ENCODE measurements at regions not wholly inside any gene's neighbourhood (a gene's known extent, or its start where the extent isn't known, plus 50 kb on each side); places are given as distances from the start of the nearest gene placed in this dataset.
A peak's percentile ranks its signal among the peaks of the same experiment; 100 is the strongest.

GRCh38 chrX:16476692-16477091, 173.3 kb upstream of the S100G start:
- Mint-ChIP-seq H3K27ac (no peak overlapping the region), H3K4me1 (ENCODE audit: low read depth) (peaks cover 27% of the 10 kb centered on the region), H3K4me3 (no peak overlapping the region), H3K36me3 (ENCODE audit: low read depth) (no peaks in the 10 kb centered on the region), H3K9me3 (no peaks in the 10 kb centered on the region), H3K27me3 (peaks cover 30% of the 10 kb centered on the region)
- no peak for DNase-seq

DNA sequence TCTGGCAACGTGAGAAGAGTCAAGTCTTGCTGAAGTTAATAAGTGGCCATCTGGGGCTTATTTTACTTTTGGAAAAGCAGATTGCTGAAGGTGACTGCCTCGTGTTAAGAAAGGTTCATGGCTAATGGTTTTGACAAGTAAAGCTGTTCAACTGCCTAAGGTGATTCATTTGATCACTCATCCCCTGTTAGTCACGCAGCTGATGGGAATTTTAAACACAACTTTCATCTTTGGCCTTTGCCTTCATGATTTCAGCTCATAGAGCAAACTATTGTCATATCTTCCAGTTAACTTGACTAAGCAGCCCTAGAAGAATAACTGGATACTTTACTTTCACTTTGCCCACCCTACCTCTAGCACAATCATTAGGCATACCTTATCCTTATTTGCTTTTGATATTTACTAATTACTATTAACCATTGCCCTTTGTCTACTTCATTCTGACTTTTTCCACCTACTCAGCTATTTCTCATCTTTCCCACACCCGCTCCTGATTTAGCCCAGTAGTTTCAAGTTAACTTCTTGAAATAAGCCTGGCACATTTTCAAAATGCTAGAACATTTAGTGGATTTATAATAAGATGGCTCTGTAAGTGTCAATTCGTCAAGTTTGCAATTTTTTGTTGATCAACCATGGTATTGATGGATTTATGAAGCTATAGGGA, 170.6 kb upstream of the S100G start:
- peak overlapping the region; percentile 79 for H3K27ac Mint-ChIP-seq
- DNase-seq = no peak
- peaks cover 13% of the 10 kb centered on the region for H3K27me3 Mint-ChIP-seq
- no peaks in the 10 kb centered on the region for H3K36me3 Mint-ChIP-seq (ENCODE audit: low read depth)
- H3K4me3 Mint-ChIP-seq = no peak overlapping the region
- H3K9me3 Mint-ChIP-seq = no peaks in the 10 kb centered on the region
- H3K4me1 Mint-ChIP-seq (ENCODE audit: low read depth) = peaks cover 30% of the 10 kb centered on the region

- Mint-ChIP-seq H3K27me3 (peaks cover 13% of the 10 kb centered on the region), H3K27ac (peak overlapping the region; percentile 79), H3K36me3 (ENCODE audit: low read depth) (no peaks in the 10 kb centered on the region), H3K9me3 (no peaks in the 10 kb centered on the region), H3K4me3 (no peak overlapping the region), H3K4me1 (ENCODE audit: low read depth) (peaks cover 37% of the 10 kb centered on the region)
- no peak for DNase-seq
Observed at GRCh38 chrX:16480049-16480448, 169.9 kb upstream of the S100G start.

- no peaks in the 10 kb centered on the region for H3K36me3 Mint-ChIP-seq (ENCODE audit: low read depth)
- peak overlapping the region; percentile 36 for H3K27ac Mint-ChIP-seq
- H3K4me3 Mint-ChIP-seq = no peak overlapping the region
Observed at GRCh38 chrX:16484338-16484737, 165.6 kb upstream of the S100G start.

GRCh38 chrX:16487620-16488385, 162.2 kb upstream of the S100G start:
- peaks cover 25% of the 10 kb centered on the region for H3K4me1 Mint-ChIP-seq (ENCODE audit: low read depth)
- no peak overlapping the region for H3K4me3 Mint-ChIP-seq
- no peak overlapping the region for H3K27ac Mint-ChIP-seq
- H3K9me3 Mint-ChIP-seq = no peaks in the 10 kb centered on the region
- no peaks in the 10 kb centered on the region for H3K36me3 Mint-ChIP-seq (ENCODE audit: low read depth)
- peaks cover 25% of the 10 kb centered on the region for H3K27me3 Mint-ChIP-seq
- DNase-seq = no peak

More at GRCh38 chrX:16484338-16484737, 165.6 kb upstream of the S100G start:
- Mint-ChIP-seq H3K9me3 (no peaks in the 10 kb centered on the region), H3K27me3 (peaks cover 26% of the 10 kb centered on the region), H3K4me1 (ENCODE audit: low read depth) (peaks cover 36% of the 10 kb centered on the region)
- no peak for DNase-seq

- peaks cover 32% of the 10 kb centered on the region for H3K27me3 Mint-ChIP-seq
- DNase-seq = no peak
Observed at GRCh38 chrX:16488959-16489358, 161.0 kb upstream of the S100G start.

DNA sequence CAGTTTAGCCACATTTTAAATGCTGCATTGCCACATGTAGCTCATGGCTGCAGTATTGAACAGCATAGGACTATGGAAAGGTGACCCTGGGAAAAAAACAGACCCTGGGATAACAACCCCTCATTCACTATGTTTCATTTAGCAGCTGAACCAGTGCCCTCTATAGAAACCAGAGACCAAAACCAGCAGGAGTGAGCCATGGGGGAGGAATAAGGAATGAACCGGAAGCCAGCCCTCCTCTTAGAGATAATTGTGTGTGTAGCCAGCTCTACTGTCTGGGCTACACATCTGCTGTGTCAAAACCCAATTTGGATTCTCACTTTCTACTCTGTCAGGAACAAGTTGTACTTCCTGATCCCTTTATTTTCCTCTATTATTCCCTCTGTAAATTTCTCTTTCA, 158.5 kb upstream of the S100G start:
- H3K9me3 Mint-ChIP-seq = no peaks in the 10 kb centered on the region
- H3K27me3 Mint-ChIP-seq = peaks cover 49% of the 10 kb centered on the region
- H3K27ac Mint-ChIP-seq = no peak overlapping the region
- H3K4me3 Mint-ChIP-seq = no peak overlapping the region
- no peaks in the 10 kb centered on the region for H3K36me3 Mint-ChIP-seq (ENCODE audit: low read depth)
- no peak for DNase-seq
- H3K4me1 Mint-ChIP-seq (ENCODE audit: low read depth) = peaks cover 5% of the 10 kb centered on the region

More at GRCh38 chrX:16488959-16489358, 161.0 kb upstream of the S100G start:
- Mint-ChIP-seq H3K9me3 (no peaks in the 10 kb centered on the region), H3K27ac (no peak overlapping the region), H3K4me3 (no peak overlapping the region), H3K36me3 (ENCODE audit: low read depth) (no peaks in the 10 kb centered on the region), H3K4me1 (ENCODE audit: low read depth) (peaks cover 19% of the 10 kb centered on the region)

DNA sequence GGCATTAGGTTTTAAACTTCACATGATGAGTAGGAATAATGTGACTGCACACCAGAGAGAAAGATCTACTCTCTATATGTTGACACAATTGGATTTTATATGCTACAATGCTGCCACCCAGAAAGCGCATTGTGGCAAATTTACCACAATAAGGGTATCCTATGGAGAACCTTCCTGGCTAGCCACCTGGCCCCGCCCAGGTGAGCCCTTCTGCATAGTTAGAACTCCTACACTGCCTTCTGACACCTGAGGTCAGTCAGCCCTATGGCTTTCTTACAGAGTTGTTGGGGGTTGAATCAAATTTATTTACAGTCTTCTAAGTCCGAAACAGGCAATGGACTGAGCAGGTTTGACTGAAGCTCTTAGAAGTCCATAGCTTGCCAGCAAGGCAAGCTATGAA, 153.8 kb upstream of the S100G start:
- no peak overlapping the region for H3K4me3 Mint-ChIP-seq
- peaks cover 37% of the 10 kb centered on the region for H3K27me3 Mint-ChIP-seq
- H3K9me3 Mint-ChIP-seq = no peaks in the 10 kb centered on the region
- H3K36me3 Mint-ChIP-seq (ENCODE audit: low read depth) = no peaks in the 10 kb centered on the region
- no peak for DNase-seq
- H3K4me1 Mint-ChIP-seq (ENCODE audit: low read depth) = no peaks in the 10 kb centered on the region
- H3K27ac Mint-ChIP-seq = no peak overlapping the region

- Mint-ChIP-seq H3K27ac (no peak overlapping the region), H3K9me3 (no peaks in the 10 kb centered on the region), H3K36me3 (ENCODE audit: low read depth) (no peaks in the 10 kb centered on the region), H3K4me1 (ENCODE audit: low read depth) (peaks cover 4% of the 10 kb centered on the region), H3K4me3 (no peak overlapping the region), H3K27me3 (peaks cover 15% of the 10 kb centered on the region)
- DNase-seq = no peak
Observed at GRCh38 chrX:16511796-16512776, 137.9 kb upstream of the S100G start.

- peaks cover 4% of the 10 kb centered on the region for H3K9me3 Mint-ChIP-seq
- H3K27me3 Mint-ChIP-seq = peaks cover 28% of the 10 kb centered on the region
- no peaks in the 10 kb centered on the region for H3K36me3 Mint-ChIP-seq (ENCODE audit: low read depth)
- peaks cover 4% of the 10 kb centered on the region for H3K4me1 Mint-ChIP-seq (ENCODE audit: low read depth)
- H3K27ac Mint-ChIP-seq = no peak overlapping the region
- H3K4me3 Mint-ChIP-seq = no peak overlapping the region
- no peak for DNase-seq
Observed at GRCh38 chrX:16516232-16516876, 133.6 kb upstream of the S100G start.

GRCh38 chrX:16517039-16517605, 132.8 kb upstream of the S100G start:
- no peak overlapping the region for H3K27ac Mint-ChIP-seq
- no peak for DNase-seq

GRCh38 chrX:16518131-16518530, 131.8 kb upstream of the S100G start:
- Mint-ChIP-seq H3K4me1 (ENCODE audit: low read depth) (peaks cover 4% of the 10 kb centered on the region), H3K9me3 (peaks cover 4% of the 10 kb centered on the region), H3K36me3 (ENCODE audit: low read depth) (no peaks in the 10 kb centered on the region), H3K27ac (no peak overlapping the region), H3K27me3 (peaks cover 28% of the 10 kb centered on the region), H3K4me3 (no peak overlapping the region)
- no peak for DNase-seq

More at GRCh38 chrX:16517039-16517605, 132.8 kb upstream of the S100G start:
- Mint-ChIP-seq H3K36me3 (ENCODE audit: low read depth) (no peaks in the 10 kb centered on the region), H3K27me3 (peaks cover 28% of the 10 kb centered on the region), H3K4me3 (no peak overlapping the region), H3K4me1 (ENCODE audit: low read depth) (peaks cover 4% of the 10 kb centered on the region), H3K9me3 (peaks cover 4% of the 10 kb centered on the region)

DNA sequence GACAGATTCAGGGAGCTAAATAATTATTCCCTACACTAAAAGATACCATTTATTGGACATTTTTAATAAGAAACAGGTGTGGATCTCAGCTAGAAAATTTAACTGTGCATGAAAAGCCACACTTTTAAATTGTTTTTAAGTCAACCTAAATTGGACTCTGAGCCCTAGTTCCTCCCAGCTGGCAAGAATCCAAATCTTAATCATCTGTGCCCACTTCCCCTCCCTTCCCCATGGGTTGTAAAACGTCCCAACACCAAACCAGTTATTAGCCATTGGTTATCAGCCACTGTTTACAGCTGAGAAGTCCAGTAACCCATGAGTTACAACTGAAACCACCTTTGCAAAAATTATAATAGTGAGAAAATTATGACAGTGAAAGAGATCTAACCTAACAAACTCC, 125.6 kb upstream of the S100G start:
- peaks cover 4% of the 10 kb centered on the region for H3K27me3 Mint-ChIP-seq
- no peak for DNase-seq
- H3K27ac Mint-ChIP-seq = no peak overlapping the region
- no peak overlapping the region for H3K4me3 Mint-ChIP-seq
- H3K36me3 Mint-ChIP-seq (ENCODE audit: low read depth) = peaks cover 8% of the 10 kb centered on the region
- peaks cover 33% of the 10 kb centered on the region for H3K4me1 Mint-ChIP-seq (ENCODE audit: low read depth)
- peaks cover 17% of the 10 kb centered on the region for H3K9me3 Mint-ChIP-seq

GRCh38 chrX:16526003-16526402, 124.0 kb upstream of the S100G start:
- Mint-ChIP-seq H3K4me3 (no peak overlapping the region), H3K9me3 (peaks cover 16% of the 10 kb centered on the region), H3K27me3 (no peaks in the 10 kb centered on the region), H3K36me3 (ENCODE audit: low read depth) (peaks cover 8% of the 10 kb centered on the region), H3K27ac (no peak overlapping the region), H3K4me1 (ENCODE audit: low read depth) (peaks cover 42% of the 10 kb centered on the region)
- DNase-seq = no peak
